Kidney epithelial cell (primary cell): ENCODE measurements at regions not wholly inside any gene's neighbourhood (a gene's known extent, or its start where the extent isn't known, plus 50 kb on each side); places are given as distances from the start of the nearest gene placed in this dataset.

Experiments used
- DNase-seq: peaks from one replicate; pipeline ENCODE4 v3.0.0-alpha.2; 2010; ENCODE audit warnings: low read depth
- H3K27me3 ChIP-seq: 2 replicates; pipeline ENCODE4 v1.6.0; 2011; ENCODE audit warnings: low read length; ENCODE audit not compliant: control insufficient read depth, insufficient read depth
- H3K36me3 ChIP-seq: 2 replicates; pipeline ENCODE4 v1.5.1; 2011; ENCODE audit warnings: low read length; ENCODE audit not compliant: control insufficient read depth, insufficient read depth
- H3K4me3 ChIP-seq: 2 replicates; pipeline ENCODE4 v1.5.1; 2011; ENCODE audit warnings: low read depth, mild to moderate bottlenecking, control low read depth, low read length
- TF ChIP-seq, protein P1 (sequence below): IDR thresholded peaks from 2 replicates; pipeline ENCODE4 v1.5.1; 2011; ENCODE audit warnings: mild to moderate bottlenecking, moderate library complexity, low read length, control low read depth, inconsistent platforms; ENCODE audit not compliant: insufficient read depth, poor library complexity, severe bottlenecking

DNA sequence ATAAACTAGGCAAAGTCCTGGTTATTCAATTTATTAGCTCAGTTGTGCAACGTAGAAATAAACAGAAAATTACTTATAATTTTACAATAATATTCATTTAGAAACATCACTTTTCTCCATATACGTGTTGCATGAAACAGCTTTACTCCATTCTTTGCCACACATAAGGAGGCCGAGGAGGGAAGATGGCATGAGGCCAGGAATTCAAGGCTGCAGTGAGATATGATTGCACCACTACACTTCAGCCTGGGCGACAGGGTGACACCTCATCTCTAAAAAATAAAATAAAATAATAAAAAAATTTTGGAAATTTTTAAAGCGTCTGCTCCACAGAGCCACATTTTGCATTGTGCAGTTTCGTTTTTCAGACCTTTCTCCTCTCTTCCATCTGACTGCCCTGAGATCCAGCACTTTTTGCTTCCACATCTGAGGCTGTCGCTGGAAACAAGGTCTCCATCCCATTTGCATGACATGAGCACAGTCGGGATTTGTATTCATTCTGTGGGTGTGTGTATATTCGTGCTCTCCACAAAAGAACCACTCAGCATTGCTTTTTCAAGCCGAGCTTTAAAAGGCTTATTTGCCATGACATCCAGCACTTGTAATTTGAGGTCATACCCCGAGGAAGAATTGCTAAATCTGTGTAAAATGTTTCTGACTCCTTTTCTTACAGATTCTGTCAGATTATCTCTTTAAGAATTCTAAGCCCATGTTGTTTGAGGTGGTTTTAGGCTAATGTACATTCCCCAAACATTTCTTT is 98.6 kb upstream of the MSX2 start:
- TF ChIP-seq, protein P1, sequence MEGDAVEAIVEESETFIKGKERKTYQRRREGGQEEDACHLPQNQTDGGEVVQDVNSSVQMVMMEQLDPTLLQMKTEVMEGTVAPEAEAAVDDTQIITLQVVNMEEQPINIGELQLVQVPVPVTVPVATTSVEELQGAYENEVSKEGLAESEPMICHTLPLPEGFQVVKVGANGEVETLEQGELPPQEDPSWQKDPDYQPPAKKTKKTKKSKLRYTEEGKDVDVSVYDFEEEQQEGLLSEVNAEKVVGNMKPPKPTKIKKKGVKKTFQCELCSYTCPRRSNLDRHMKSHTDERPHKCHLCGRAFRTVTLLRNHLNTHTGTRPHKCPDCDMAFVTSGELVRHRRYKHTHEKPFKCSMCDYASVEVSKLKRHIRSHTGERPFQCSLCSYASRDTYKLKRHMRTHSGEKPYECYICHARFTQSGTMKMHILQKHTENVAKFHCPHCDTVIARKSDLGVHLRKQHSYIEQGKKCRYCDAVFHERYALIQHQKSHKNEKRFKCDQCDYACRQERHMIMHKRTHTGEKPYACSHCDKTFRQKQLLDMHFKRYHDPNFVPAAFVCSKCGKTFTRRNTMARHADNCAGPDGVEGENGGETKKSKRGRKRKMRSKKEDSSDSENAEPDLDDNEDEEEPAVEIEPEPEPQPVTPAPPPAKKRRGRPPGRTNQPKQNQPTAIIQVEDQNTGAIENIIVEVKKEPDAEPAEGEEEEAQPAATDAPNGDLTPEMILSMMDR: no peak
- Histone ChIP-seq H3K36me3 (no peaks in the 10 kb centered on the region), H3K4me3 (no peak overlapping the region), H3K27me3 (peaks cover 3% of the 10 kb centered on the region)
- DNase-seq: no peak

DNA sequence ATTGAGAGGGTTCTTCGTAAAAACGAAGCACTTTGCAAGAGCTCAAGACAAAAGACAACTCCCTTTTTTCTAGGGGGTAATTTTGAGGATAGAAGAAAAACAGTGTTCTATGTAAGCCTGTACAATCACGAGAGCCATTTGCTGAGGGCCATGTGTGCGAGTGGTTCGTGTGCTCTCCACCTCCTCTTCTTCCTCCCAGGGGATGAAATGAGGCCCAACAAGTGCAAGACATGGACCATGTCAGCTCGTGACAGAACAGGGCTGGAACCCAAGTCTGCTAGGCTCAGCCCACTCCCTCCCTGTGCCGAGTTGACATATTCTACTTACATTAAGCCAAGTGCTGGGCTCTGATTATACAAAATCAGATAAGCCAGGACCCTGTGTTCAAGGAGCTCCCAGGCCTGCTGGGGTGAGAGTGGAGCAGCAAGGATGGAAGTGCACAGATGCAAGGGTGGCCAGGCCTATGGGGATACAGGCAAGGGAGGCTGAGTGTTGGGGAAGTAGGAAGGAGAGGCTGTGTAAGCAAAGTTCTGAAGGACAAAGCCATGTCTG is 97.9 kb upstream of the MSX2 start:
- TF ChIP-seq, protein P1: no peak
- no peaks in the 10 kb centered on the region for H3K36me3 ChIP-seq
- H3K4me3 ChIP-seq: no peak overlapping the region
- DNase-seq: no peak
- H3K27me3 ChIP-seq: peaks cover 3% of the 10 kb centered on the region

DNA sequence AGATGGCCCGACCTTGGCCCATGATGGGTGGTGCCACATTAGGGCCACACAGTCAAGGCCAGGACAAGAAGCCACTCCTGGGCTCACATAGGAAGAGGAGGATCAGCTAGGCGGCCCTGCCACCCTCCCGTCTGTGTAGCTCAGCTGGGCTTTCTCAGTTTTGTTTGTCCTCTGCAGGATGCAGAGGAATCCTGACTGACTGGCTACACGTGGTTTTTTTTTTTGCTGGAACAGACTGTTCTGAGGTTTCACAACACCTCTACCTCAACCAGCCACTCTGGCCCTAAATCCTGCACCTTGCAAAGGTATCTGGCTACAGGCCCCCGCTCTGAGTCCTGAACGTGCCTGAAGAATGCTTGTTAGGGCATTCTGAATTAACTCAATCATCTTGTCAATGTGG is 88.3 kb upstream of the MSX2 start:
- no peaks in the 10 kb centered on the region for H3K27me3 ChIP-seq
- H3K4me3 ChIP-seq: no peak overlapping the region
- no peak for DNase-seq
- no peaks in the 10 kb centered on the region for H3K36me3 ChIP-seq
- TF ChIP-seq, protein P1: no peak

DNA sequence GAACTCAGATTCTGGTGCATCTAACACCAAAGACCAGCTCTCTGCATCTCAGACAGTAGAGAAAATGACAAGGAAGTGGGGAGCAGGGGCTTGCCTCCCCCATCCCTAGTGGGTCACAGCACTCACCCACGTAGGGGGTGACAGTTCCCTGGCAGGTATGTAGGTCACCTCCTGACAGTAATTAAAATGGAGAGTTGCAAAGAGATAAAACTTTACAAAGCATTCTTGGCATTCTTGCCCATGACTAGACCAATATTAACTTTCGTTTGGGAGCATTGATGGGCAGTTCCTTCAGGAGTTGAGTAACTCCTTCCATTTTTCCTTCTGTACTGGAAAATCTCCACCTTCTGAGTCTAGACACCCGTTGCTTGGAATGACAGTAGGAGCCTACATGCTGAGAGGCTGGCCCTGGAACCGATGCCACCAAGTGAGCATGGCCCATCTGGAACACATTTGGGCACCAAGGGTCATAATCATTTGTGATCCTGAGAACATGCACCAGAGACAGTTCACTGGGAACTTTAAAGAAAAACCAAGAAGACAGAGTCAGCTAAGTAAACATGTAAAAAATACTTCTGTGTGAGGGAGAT is 81.5 kb upstream of the MSX2 start:
- Histone ChIP-seq H3K36me3 (no peaks in the 10 kb centered on the region), H3K27me3 (no peaks in the 10 kb centered on the region), H3K4me3 (no peak overlapping the region)
- no peak for DNase-seq
- TF ChIP-seq, protein P1: no peak

GRCh38 chr5:174644436-174644835 is 79.9 kb upstream of the MSX2 start:
- Histone ChIP-seq H3K4me3 (no peak overlapping the region), H3K27me3 (no peaks in the 10 kb centered on the region), H3K36me3 (no peaks in the 10 kb centered on the region)
- TF ChIP-seq, protein P1: no peak
- DNase-seq: no peak

- H3K27me3 ChIP-seq: no peaks in the 10 kb centered on the region
- no peak overlapping the region for H3K4me3 ChIP-seq
- TF ChIP-seq, protein P1: no peak
- no peaks in the 10 kb centered on the region for H3K36me3 ChIP-seq
- DNase-seq: no peak
Observed at GRCh38 chr5:174644923-174645322, 79.5 kb upstream of the MSX2 start.
